BJ (cell line): ENCODE measurements at regions not wholly inside any gene's neighbourhood (a gene's known extent, or its start where the extent isn't known, plus 50 kb on each side); places are given as distances from the start of the nearest gene placed in this dataset.

Experiments used
- CTCF ChIA-PET: fragments of 350-600 bp; formaldehyde crosslinking; extraction: SDS; loops from one replicate; lab custom pipeline; 2021; ENCODE audit warnings: antibody characterized with exemption, inconsistent platforms; lab: Yijun Ruan, JAX
- POLR2A ChIA-PET: fragments of 300-600 bp; sonication (Branson Sonifier 250); formaldehyde crosslinking; extraction: SDS; loops from one replicate; lab custom pipeline; 2021; ENCODE audit warnings: antibody characterized with exemption; lab: Charles Lee
- DNase-seq: peaks from one replicate; pipeline ENCODE4 v3.0.0-alpha.2; 2011; ENCODE audit warnings: low read depth
- H3K27me3 ChIP-seq: 2 replicates; pipeline ENCODE4 v1.6.0; 2011; ENCODE audit warnings: low read length; ENCODE audit not compliant: control insufficient read depth, insufficient read depth
- H3K36me3 ChIP-seq: 2 replicates; pipeline ENCODE4 v1.5.1; 2011; ENCODE audit warnings: low read length; ENCODE audit not compliant: control insufficient read depth, insufficient read depth
- H3K4me3 ChIP-seq: 2 replicates; pipeline ENCODE4 v1.5.1; 2011; ENCODE audit warnings: low read depth, mild to moderate bottlenecking, control low read depth, low read length
- TF ChIP-seq, protein P1 (sequence below): IDR thresholded peaks from 2 replicates; pipeline ENCODE4 v1.5.1; 2011; ENCODE audit warnings: low read depth, mild to moderate bottlenecking, control low read depth, inconsistent platforms, low read length, moderate library complexity; ENCODE audit not compliant: insufficient read depth

DNA sequence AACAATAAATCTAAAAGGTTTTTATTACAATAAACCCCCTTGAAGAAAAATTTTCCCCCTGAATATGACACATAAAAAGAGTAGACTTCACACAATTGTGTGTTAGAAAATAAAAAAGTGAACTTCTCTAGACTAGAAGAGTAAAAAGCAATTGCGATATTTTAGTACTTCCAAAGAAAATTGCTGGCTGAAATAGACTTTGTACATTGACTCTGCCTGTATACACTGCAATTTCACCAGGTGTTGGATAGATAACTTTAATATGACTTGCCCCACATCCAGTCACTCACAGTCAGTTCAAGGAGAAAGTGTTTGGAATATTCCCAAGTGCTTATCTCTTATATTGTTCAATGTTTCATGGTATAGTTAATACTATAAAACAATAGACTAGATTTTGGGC lies 1780.1 kb upstream of the PCDH20 start:
- Histone ChIP-seq H3K27me3 (no peaks in the 10 kb centered on the region), H3K4me3 (no peak overlapping the region), H3K36me3 (no peaks in the 10 kb centered on the region)
- POLR2A ChIA-PET, result no interaction called here
- TF ChIP-seq, protein P1, sequence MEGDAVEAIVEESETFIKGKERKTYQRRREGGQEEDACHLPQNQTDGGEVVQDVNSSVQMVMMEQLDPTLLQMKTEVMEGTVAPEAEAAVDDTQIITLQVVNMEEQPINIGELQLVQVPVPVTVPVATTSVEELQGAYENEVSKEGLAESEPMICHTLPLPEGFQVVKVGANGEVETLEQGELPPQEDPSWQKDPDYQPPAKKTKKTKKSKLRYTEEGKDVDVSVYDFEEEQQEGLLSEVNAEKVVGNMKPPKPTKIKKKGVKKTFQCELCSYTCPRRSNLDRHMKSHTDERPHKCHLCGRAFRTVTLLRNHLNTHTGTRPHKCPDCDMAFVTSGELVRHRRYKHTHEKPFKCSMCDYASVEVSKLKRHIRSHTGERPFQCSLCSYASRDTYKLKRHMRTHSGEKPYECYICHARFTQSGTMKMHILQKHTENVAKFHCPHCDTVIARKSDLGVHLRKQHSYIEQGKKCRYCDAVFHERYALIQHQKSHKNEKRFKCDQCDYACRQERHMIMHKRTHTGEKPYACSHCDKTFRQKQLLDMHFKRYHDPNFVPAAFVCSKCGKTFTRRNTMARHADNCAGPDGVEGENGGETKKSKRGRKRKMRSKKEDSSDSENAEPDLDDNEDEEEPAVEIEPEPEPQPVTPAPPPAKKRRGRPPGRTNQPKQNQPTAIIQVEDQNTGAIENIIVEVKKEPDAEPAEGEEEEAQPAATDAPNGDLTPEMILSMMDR, result no peak
- CTCF ChIA-PET, result no interaction called here
- no peak for DNase-seq

DNA sequence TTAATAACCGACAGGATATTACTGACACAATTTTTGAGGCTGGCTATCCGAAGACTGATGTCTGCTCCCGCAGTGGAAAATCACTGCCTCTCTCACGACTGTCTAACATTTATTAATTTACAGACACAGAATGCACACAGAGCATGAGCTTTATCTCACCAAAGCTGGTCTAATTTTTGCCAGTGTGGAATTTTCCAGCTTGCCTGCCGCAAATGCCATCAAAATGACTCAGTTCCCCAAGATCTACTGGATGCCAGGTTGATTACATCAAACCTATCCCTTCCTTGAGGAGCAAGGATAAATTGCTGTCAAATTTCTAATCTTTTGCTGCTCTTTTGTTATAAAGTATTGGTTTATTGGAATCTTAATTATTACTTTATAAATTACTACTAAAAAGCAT lies 1775.1 kb upstream of the PCDH20 start:
- no peak overlapping the region for H3K4me3 ChIP-seq
- no peaks in the 10 kb centered on the region for H3K27me3 ChIP-seq
- TF ChIP-seq, protein P1, result no peak
- ChIA-PET CTCF (no interaction called here), POLR2A (no interaction called here)
- DNase-seq, result peak; percentile 26
- no peaks in the 10 kb centered on the region for H3K36me3 ChIP-seq

DNA sequence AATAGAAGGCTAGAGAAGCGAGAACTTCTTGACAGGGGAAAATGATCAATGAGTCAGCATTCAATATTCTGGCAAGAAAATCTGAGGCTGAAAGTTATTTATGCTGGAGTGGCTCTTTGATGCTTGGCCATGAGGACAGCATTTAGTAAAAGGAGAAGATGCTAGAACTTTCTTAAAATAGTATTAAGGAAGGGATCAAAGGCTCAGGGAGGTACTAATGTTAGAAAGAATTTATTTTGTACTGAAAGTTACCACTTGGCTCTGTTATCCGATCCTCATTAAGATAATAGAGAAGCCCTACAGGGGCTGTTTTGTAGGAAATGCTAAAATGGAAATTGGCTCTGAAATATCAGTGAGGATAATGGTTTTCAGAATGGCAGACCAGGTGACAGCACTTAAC lies 1774.6 kb upstream of the PCDH20 start:
- Histone ChIP-seq H3K27me3 (no peaks in the 10 kb centered on the region), H3K4me3 (no peak overlapping the region), H3K36me3 (no peaks in the 10 kb centered on the region)
- POLR2A ChIA-PET, result no interaction called here
- TF ChIP-seq, protein P1, result no peak
- CTCF ChIA-PET, result no interaction called here
- DNase-seq, result no peak

DNA sequence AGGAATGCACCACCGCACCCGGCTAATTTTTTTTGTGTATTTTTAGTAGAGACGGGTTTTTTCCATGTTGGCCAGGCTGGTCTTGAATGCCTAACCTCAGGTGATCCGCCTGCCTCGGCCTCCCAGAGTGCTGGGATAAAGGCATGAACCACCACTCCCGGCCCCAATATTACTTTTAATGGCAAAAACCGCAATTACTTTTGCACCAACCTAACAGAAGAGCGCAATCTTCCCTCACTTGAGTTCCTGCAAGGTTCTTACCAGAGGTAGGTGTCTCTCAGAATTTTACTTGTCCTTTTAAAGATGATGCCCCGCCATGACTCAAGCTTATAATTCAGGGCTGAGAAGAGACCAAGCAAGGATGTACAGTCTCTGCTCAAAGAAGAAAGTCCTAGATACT lies 1774.1 kb upstream of the PCDH20 start:
- no peak overlapping the region for H3K4me3 ChIP-seq
- TF ChIP-seq, protein P1, result no peak
- H3K36me3 ChIP-seq, result no peaks in the 10 kb centered on the region
- no peaks in the 10 kb centered on the region for H3K27me3 ChIP-seq
- ChIA-PET POLR2A (no interaction called here), CTCF (no interaction called here)
- no peak for DNase-seq

DNA sequence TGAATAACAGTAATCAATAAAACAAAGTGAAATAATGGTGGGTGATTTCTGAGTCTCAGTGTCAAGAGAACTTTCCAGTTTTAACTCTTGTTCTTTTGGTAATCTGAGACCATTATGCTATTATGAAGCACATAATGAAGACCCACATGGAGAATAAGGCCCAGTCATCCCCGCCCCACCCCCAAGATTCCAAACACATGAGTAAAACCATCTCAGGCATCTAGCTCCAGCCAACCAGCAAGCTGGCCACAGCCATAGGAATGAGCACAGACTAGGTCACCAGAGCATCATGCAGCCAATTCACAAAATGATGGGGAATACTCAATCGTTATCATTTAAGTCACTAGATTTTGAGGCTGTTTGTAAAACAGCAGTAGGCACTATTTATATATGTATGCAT lies 1769.0 kb upstream of the PCDH20 start:
- Histone ChIP-seq H3K4me3 (no peak overlapping the region), H3K36me3 (no peaks in the 10 kb centered on the region), H3K27me3 (no peaks in the 10 kb centered on the region)
- ChIA-PET POLR2A (no interaction called here), CTCF (no interaction called here)
- DNase-seq, result peak; percentile 7
- TF ChIP-seq, protein P1, result no peak
